Medulla oblongata (tissue), 1 donor: ENCODE measurements at regions not wholly inside any gene's neighbourhood (a gene's known extent, or its start where the extent isn't known, plus 50 kb on each side); places are given as distances from the start of the nearest gene placed in this dataset.
A peak's percentile ranks its signal among the peaks of the same experiment; 100 is the strongest.
"Not testable (repeated sequence)": the region's sequence is repeated elsewhere in the genome, so short reads cannot be mapped to it uniquely, and the experiment has no call there.

Experiments
- DNase-seq: peaks from one replicate; pipeline ENCODE4 v3.0.0-alpha.2; 2015; ENCODE audit errors: extremely low spot score

- DNase-seq = no peak
Observed at GRCh38 chr5:108461628-108462367, 79.9 kb upstream of the FBXL17 start.

- peak; percentile 41 for DNase-seq
Observed at GRCh38 chr5:108459769-108460168, 77.9 kb upstream of the FBXL17 start.

GRCh38 chr5:108451269-108451668 is 69.4 kb upstream of the FBXL17 start:
- no peak for DNase-seq

- DNase-seq = not testable (repeated sequence)
Observed at GRCh38 chr5:108444130-108444529, 62.2 kb upstream of the FBXL17 start.

GRCh38 chr5:108442063-108442651 is 60.3 kb upstream of the FBXL17 start:
- not testable (repeated sequence) for DNase-seq

GRCh38 chr5:108437425-108437824 is 55.5 kb upstream of the FBXL17 start:
- no peak for DNase-seq

- no peak for DNase-seq
Observed at GRCh38 chr5:108436696-108437095, 54.8 kb upstream of the FBXL17 start.

GRCh38 chr5:108433600-108433999 is 51.7 kb upstream of the FBXL17 start:
- no peak for DNase-seq

- DNase-seq = no peak
Observed at GRCh38 chr5:108432024-108432423, 50.1 kb upstream of the FBXL17 start.
